HepG2 (cell line): ENCODE measurements at regions not wholly inside any gene's neighbourhood (a gene's known extent, or its start where the extent isn't known, plus 50 kb on each side); places are given as distances from the start of the nearest gene placed in this dataset.
A peak's percentile ranks its signal among the peaks of the same experiment; 100 is the strongest.

Experiments
- AGO2 ChIP-seq: fragments of 200-400 bp; formaldehyde crosslinking; optimal IDR thresholded peaks from 2 replicates; pipeline ENCODE3; 2017; ENCODE audit warnings: mild to moderate bottlenecking, low read depth, low read length, moderate library complexity
- CEBPG ChIP-seq: IDR thresholded peaks from 2 replicates; pipeline ENCODE4 v1.6.1; 2016
- EHMT2 ChIP-seq: fragments of 200-600 bp; sonication (generic); IDR thresholded peaks from 2 replicates; pipeline ENCODE4 v1.7.0; 2017; ENCODE audit warnings: antibody characterized with exemption, low read depth, low read length, borderline replicate concordance
- GFI1 ChIP-seq: sonication (generic); formaldehyde crosslinking; IDR thresholded peaks from 2 replicates; pipeline ENCODE4 v1.5.0; 2020; ENCODE audit warnings: missing genetic modification reagents, mild to moderate bottlenecking, borderline replicate concordance
- HBP1 ChIP-seq: IDR thresholded peaks from 2 replicates; pipeline ENCODE4 v1.6.1; 2016; ENCODE audit warnings: low read depth, control low read depth
- KLF12 ChIP-seq: sonication (generic); formaldehyde crosslinking; IDR thresholded peaks from 2 replicates; pipeline ENCODE4 v1.4.0; 2020; ENCODE audit warnings: missing genetic modification reagents, borderline replicate concordance
- NFYB ChIP-seq: sonication (generic); formaldehyde crosslinking; IDR thresholded peaks from 2 replicates; pipeline ENCODE4 v1.4.0; 2020; ENCODE audit warnings: missing genetic modification reagents
- PAXIP1 ChIP-seq: sonication (generic); formaldehyde crosslinking; conservative IDR thresholded peaks from 2 replicates; pipeline ENCODE4 v1.4.0; 2020; ENCODE audit warnings: mild to moderate bottlenecking, missing genetic modification reagents, moderate library complexity
- PLSCR1 ChIP-seq: sonication (generic); formaldehyde crosslinking; IDR thresholded peaks from 2 replicates; pipeline ENCODE4 v1.5.0; 2020; ENCODE audit warnings: missing genetic modification reagents, mild to moderate bottlenecking, borderline replicate concordance
- POGK ChIP-seq: sonication (generic); formaldehyde crosslinking; conservative IDR thresholded peaks from 2 replicates; pipeline ENCODE4 v1.8.0; 2022; ENCODE audit warnings: mild to moderate bottlenecking, moderate library complexity, missing genetic modification reagents
- POLR2A ChIP-seq, 2 experiments: IDR thresholded peaks; 2 replicates each; pipeline ENCODE4 v1.6.1; 2011; ENCODE audit warnings: low read depth in 2 of 2, low read length in 2 of 2, mild to moderate bottlenecking in 1 of 2, moderate library complexity in 1 of 2; ENCODE audit not compliant: insufficient read depth in 1 of 2
- RARG ChIP-seq: sonication (generic); formaldehyde crosslinking; IDR thresholded peaks from 2 replicates; pipeline ENCODE4 v1.4.0; 2020; ENCODE audit warnings: low read depth, mild to moderate bottlenecking, missing genetic modification reagents
- SAP130 ChIP-seq: IDR thresholded peaks from 2 replicates; pipeline ENCODE4 v1.6.1; 2016; ENCODE audit warnings: low read depth
- SNAPC2 ChIP-seq: sonication (generic); formaldehyde crosslinking; IDR thresholded peaks from 2 replicates; pipeline ENCODE4 v1.8.1; 2022; ENCODE audit warnings: mild to moderate bottlenecking, missing genetic modification reagents
- SP5 ChIP-seq: IDR thresholded peaks from 2 replicates; pipeline ENCODE4 v1.6.1; 2016; ENCODE audit warnings: low read depth, borderline replicate concordance
- TAF15 ChIP-seq: fragments of 200-400 bp; formaldehyde crosslinking; IDR thresholded peaks from one replicate; pipeline ENCODE4 v1.6.1; 2018; ENCODE audit warnings: mild to moderate bottlenecking, low read depth, low read length; ENCODE audit not compliant: poor library complexity, severe bottlenecking
- TEAD3 ChIP-seq: optimal IDR thresholded peaks from 2 replicates; pipeline ENCODE3; 2016; ENCODE audit warnings: borderline replicate concordance
- TMF1 ChIP-seq: sonication (generic); formaldehyde crosslinking; IDR thresholded peaks from 2 replicates; pipeline ENCODE4 v1.8.1; 2022; ENCODE audit warnings: low read depth, missing genetic modification reagents
- ZNF20 ChIP-seq: sonication (generic); formaldehyde crosslinking; IDR thresholded peaks from 2 replicates; pipeline ENCODE4 v1.4.0; 2020; ENCODE audit warnings: mild to moderate bottlenecking, moderate library complexity, missing genetic modification reagents
- ZNF280B ChIP-seq: sonication (generic); formaldehyde crosslinking; IDR thresholded peaks from 2 replicates; pipeline ENCODE4 v1.5.0; 2020; ENCODE audit warnings: missing genetic modification reagents, mild to moderate bottlenecking, borderline replicate concordance
- ZNF564 ChIP-seq: sonication (generic); formaldehyde crosslinking; IDR thresholded peaks from 2 replicates; pipeline ENCODE4 v1.8.1; 2023; ENCODE audit warnings: mild to moderate bottlenecking, missing genetic modification reagents
- ZNF709 ChIP-seq: sonication (generic); formaldehyde crosslinking; IDR thresholded peaks from 2 replicates; pipeline ENCODE4 v1.5.0; 2020; ENCODE audit warnings: mild to moderate bottlenecking, missing genetic modification reagents

- TF ChIP-seq PAXIP1 (CRISPR knock-in tag) (peak; percentile 93), NFYB (no peak), ZNF20 (CRISPR knock-in tag) (no peak), RARG (no peak), GFI1 (peak; percentile 91), ZNF564 (peak; percentile 85; the same call in 1 of the 2 replicates), AGO2 (no peak), POGK (peak; percentile 90), SAP130 (CRISPR knock-in tag) (peak; percentile 79), TAF15 (no peak), PLSCR1 (no peak), EHMT2 (no peak), KLF12 (CRISPR knock-in tag) (no peak), SP5 (CRISPR knock-in tag) (peak; percentile 51; the same call in 1 of the 2 replicates), SNAPC2 (CRISPR knock-in tag) (peak; percentile 90; the same call in 1 of the 2 replicates), ZNF709 (CRISPR knock-in tag) (no peak; the same call in none of the 2 replicates), POLR2A (IDR thresholded peaks at IDR 0.05; ENCODE audit: insufficient read depth in 1 of 2, low read depth in 2 of 2, low read length in 2 of 2) (no peak), HBP1 (CRISPR knock-in tag) (peak; percentile 65; the same call in 1 of the 2 replicates), TEAD3 (CRISPR knock-in tag) (peak; percentile 85), CEBPG (CRISPR knock-in tag) (peak; percentile 79), ZNF280B (0 out of 2 replicates have a peak, but pooled peaks have one; percentile 1), TMF1 (CRISPR knock-in tag) (no peak)
Observed at GRCh38 chr9:91100878-91101450, 260.8 kb downstream of the AUH start (continued).
